Vagina (tissue), 2 donors: ENCODE measurements at regions not wholly inside any gene's neighbourhood (a gene's known extent, or its start where the extent isn't known, plus 50 kb on each side); places are given as distances from the start of the nearest gene placed in this dataset.

Experiments
- CTCF ChIP-seq, 3 experiments: fragments of 450-650 bp in 2 of 3; fragments of 200-600 bp in 1 of 3; sonication (generic) in 1 of 3; IDR thresholded peaks; one replicate each; pipeline ENCODE4 v1.5.1; 2017 to 2019; ENCODE audit warnings: antibody characterized with exemption in 3 of 3, mild to moderate bottlenecking in 2 of 3, moderate library complexity in 2 of 3
- POLR2A ChIP-seq, 2 donors: fragments of 450-650 bp; IDR thresholded peaks; one replicate each; pipeline ENCODE4 v1.6.1; 2017; ENCODE audit warnings: antibody characterized with exemption in 2 of 2, mild to moderate bottlenecking in 2 of 2, moderate library complexity in 2 of 2
- POLR2AphosphoS5 ChIP-seq, 2 donors: sonication (generic); formaldehyde crosslinking; IDR thresholded peaks; one replicate each; pipeline ENCODE4 v1.9.0; 2017; ENCODE audit warnings: antibody characterized with exemption in 2 of 2, mild to moderate bottlenecking in 2 of 2, low read depth in 1 of 2; ENCODE audit not compliant: insufficient read depth in 1 of 2

- no peak for TF ChIP-seq CTCF (IDR thresholded peaks at IDR 0.05)
- TF ChIP-seq POLR2AphosphoS5 (IDR thresholded peaks at IDR 0.05; ENCODE audit: insufficient read depth in 1 of 2, low read depth in 1 of 2): no peak
- TF ChIP-seq POLR2A (IDR thresholded peaks at IDR 0.05): no peak
These were observed 370.1 kb downstream of the CNTN6 start for GRCh38 chr3:1462856-1463450.
